Loucy (cell line): ENCODE measurements at regions not wholly inside any gene's neighbourhood (a gene's known extent, or its start where the extent isn't known, plus 50 kb on each side); places are given as distances from the start of the nearest gene placed in this dataset.

ENCODE experiments used
- H2AFZ ChIP-seq: fragments of 200-600 bp; sonication (generic); 2 replicates; pipeline ENCODE4 v1.6.0; 2016; ENCODE audit warnings: antibody characterized with exemption, mild to moderate bottlenecking, low read length, moderate library complexity
- H3F3A ChIP-seq: fragments of 200-600 bp; 2 replicates; pipeline ENCODE4 v1.6.0; 2016; ENCODE audit warnings: antibody characterized with exemption, low read depth, mild to moderate bottlenecking
- H3K27me3 ChIP-seq: fragments of 200-600 bp; sonication (generic); 2 replicates; pipeline ENCODE4 v1.6.1; 2014; ENCODE audit warnings: low read length, mild to moderate bottlenecking; ENCODE audit not compliant: insufficient read depth, poor library complexity, severe bottlenecking
- H3K36me3 ChIP-seq: fragments of 200-600 bp; sonication (generic); 2 replicates; pipeline ENCODE4 v1.6.1; 2016; ENCODE audit warnings: low read length; ENCODE audit not compliant: insufficient read depth
- H3K4me1 ChIP-seq: fragments of 200-600 bp; sonication (generic); 2 replicates; pipeline ENCODE4 v1.5.1; 2014; ENCODE audit warnings: low read length, mild to moderate bottlenecking; ENCODE audit not compliant: insufficient read depth, poor library complexity, severe bottlenecking
- H3K4me2 ChIP-seq: fragments of 200-600 bp; sonication (generic); 2 replicates; pipeline ENCODE4 v1.6.0; 2014; ENCODE audit warnings: antibody characterized with exemption, low read length, low read depth, mild to moderate bottlenecking; ENCODE audit not compliant: poor library complexity, severe bottlenecking
- H3K4me3 ChIP-seq: fragments of 200-600 bp; sonication (generic); 2 replicates; pipeline ENCODE4 v1.5.1; 2014; ENCODE audit warnings: low read length, mild to moderate bottlenecking, mixed read lengths; ENCODE audit not compliant: poor library complexity, severe bottlenecking
- H3K79me2 ChIP-seq: fragments of 200-600 bp; sonication (generic); 2 replicates; pipeline ENCODE4 v1.6.1; 2014; ENCODE audit warnings: low read length; ENCODE audit not compliant: insufficient read depth
- H3K9ac ChIP-seq: fragments of 200-600 bp; sonication (generic); 2 replicates; pipeline ENCODE4 v1.6.0; 2014; ENCODE audit warnings: mild to moderate bottlenecking, low read depth, low read length, moderate library complexity; ENCODE audit not compliant: poor library complexity, severe bottlenecking
- H3K9me2 ChIP-seq: fragments of 200-600 bp; sonication (generic); replicated peaks from 2 replicates; pipeline ENCODE4 v1.6.1; 2016; ENCODE audit warnings: low read depth, low read length, mixed read lengths
- H3K9me3 ChIP-seq: fragments of 200-600 bp; sonication (generic); 2 replicates; pipeline ENCODE4 v1.6.1; 2014; ENCODE audit warnings: mild to moderate bottlenecking, antibody characterized with exemption, low read length, low read depth; ENCODE audit not compliant: insufficient read depth
- H4K20me1 ChIP-seq: fragments of 200-600 bp; sonication (generic); 2 replicates; pipeline ENCODE4 v1.6.0; 2014; ENCODE audit warnings: antibody characterized with exemption, low read length, mild to moderate bottlenecking; ENCODE audit not compliant: insufficient read depth, poor library complexity, severe bottlenecking
- EZH2phosphoT487 ChIP-seq: fragments of 200-600 bp; IDR thresholded peaks from 2 replicates; pipeline ENCODE4 v1.6.1; 2018; ENCODE audit warnings: antibody characterized with exemption, mild to moderate bottlenecking, moderate library complexity, borderline replicate concordance
- TF ChIP-seq, protein P1 (sequence below): fragments of 200-600 bp; sonication (generic); conservative IDR thresholded peaks from 2 replicates; pipeline ENCODE4 v1.5.1; 2014; ENCODE audit warnings: mild to moderate bottlenecking, antibody characterized with exemption, low read length

DNA sequence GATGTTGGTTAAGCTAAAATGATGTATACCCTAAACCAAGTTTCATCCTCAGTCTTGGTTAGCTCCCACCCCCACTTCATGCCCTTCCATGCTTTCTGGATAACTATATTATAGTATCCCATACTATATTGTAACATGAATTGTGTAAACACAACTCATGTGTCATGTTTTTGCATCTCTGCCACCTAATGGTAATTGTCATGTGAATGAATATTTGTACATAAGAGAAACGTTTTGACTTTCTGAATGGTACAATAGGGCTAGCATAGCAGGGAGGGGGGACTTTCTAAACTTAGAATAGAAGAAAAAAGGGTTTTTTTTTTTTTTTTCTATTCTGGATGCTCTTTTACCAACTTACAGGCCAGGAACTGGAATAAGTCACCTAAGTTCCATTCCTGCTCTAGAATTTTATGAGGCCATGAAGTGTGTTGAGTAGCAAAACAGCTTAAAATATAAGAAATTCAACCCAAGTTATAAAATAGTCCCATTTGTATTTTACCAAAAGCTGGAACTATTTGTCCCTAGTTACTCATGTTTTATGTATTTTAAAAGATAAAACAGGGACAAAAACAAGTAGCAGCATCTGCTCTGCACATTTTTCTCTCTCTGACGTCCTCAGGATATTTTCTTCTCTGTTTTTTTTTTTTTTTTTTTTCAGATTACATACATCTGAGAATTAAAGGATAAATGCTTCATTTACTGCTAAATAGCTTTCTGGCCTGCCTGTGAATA is 77.4 kb downstream of the HLX start:
- no peak overlapping the region for H2AFZ ChIP-seq
- no peak overlapping the region for H3K4me2 ChIP-seq

DNA sequence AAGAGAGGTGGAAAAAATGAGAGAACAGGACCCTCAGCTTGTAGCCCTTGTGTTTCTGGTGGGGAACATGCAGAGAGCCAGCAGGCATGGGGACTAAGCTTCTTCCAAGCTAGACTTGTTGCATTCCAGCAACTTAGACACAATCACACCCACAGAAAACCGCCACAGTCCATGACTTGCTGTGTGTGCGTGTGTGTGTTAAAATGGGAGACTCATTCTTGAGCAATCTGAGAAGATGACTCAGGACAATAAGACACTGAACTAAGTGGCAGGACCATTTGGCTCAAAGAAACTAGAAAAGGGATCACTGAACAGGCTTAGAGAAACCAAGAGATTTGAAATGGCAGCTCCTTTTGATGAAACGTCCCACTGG is 78.0 kb downstream of the HLX start:
- no peak overlapping the region for H3K9ac ChIP-seq
- no peaks in the 10 kb centered on the region for H3K27me3 ChIP-seq
- no peaks in the 10 kb centered on the region for H3K36me3 ChIP-seq
- H4K20me1 ChIP-seq: no peaks in the 10 kb centered on the region
- no peak overlapping the region for H2AFZ ChIP-seq
- no peak for TF ChIP-seq EZH2phosphoT487
- TF ChIP-seq, protein P1, sequence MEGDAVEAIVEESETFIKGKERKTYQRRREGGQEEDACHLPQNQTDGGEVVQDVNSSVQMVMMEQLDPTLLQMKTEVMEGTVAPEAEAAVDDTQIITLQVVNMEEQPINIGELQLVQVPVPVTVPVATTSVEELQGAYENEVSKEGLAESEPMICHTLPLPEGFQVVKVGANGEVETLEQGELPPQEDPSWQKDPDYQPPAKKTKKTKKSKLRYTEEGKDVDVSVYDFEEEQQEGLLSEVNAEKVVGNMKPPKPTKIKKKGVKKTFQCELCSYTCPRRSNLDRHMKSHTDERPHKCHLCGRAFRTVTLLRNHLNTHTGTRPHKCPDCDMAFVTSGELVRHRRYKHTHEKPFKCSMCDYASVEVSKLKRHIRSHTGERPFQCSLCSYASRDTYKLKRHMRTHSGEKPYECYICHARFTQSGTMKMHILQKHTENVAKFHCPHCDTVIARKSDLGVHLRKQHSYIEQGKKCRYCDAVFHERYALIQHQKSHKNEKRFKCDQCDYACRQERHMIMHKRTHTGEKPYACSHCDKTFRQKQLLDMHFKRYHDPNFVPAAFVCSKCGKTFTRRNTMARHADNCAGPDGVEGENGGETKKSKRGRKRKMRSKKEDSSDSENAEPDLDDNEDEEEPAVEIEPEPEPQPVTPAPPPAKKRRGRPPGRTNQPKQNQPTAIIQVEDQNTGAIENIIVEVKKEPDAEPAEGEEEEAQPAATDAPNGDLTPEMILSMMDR: no peak
- no peaks in the 10 kb centered on the region for H3K79me2 ChIP-seq
- no peak overlapping the region for H3K4me3 ChIP-seq
- H3K4me2 ChIP-seq: no peak overlapping the region
- H3K4me1 ChIP-seq: no peaks in the 10 kb centered on the region
- H3F3A ChIP-seq: no peaks in the 10 kb centered on the region
- H3K9me2 ChIP-seq: no peaks in the 10 kb centered on the region
- no peaks in the 10 kb centered on the region for H3K9me3 ChIP-seq

More for the DNA sequence above, 77.4 kb downstream of the HLX start:
- Histone ChIP-seq H4K20me1 (no peaks in the 10 kb centered on the region), H3K4me1 (no peaks in the 10 kb centered on the region), H3K9me2 (no peaks in the 10 kb centered on the region), H3K36me3 (no peaks in the 10 kb centered on the region), H3K9ac (no peak overlapping the region), H3K27me3 (no peaks in the 10 kb centered on the region), H3K9me3 (no peaks in the 10 kb centered on the region), H3F3A (no peaks in the 10 kb centered on the region), H3K4me3 (no peak overlapping the region), H3K79me2 (no peaks in the 10 kb centered on the region)
- TF ChIP-seq, protein P1: no peak
- no peak for TF ChIP-seq EZH2phosphoT487

DNA sequence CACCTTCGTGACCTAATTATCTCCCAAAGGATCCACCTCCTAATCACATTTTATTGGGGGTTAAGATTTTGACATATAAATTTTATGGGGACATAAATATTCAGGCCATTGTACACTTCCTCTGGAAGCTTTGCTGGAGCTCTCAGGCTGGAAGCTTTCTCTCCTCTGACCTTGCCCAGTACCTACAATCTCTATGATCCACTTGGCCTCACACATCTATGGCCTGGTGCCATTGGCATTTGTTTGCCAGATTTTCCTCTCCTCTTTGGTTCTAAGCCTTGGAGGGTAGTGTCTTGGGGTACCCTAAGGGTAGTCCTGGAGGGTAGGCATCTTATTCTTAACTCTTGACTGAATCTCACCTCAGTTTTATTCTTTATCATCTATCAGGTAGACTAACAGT is 79.0 kb downstream of the HLX start:
- H3K4me3 ChIP-seq: no peak overlapping the region
- H3K4me2 ChIP-seq: no peak overlapping the region
- no peak overlapping the region for H2AFZ ChIP-seq
- no peaks in the 10 kb centered on the region for H3K4me1 ChIP-seq
- H3K36me3 ChIP-seq: no peaks in the 10 kb centered on the region
- TF ChIP-seq, protein P1: no peak
- TF ChIP-seq EZH2phosphoT487: no peak
- H3K9ac ChIP-seq: no peak overlapping the region
- H3K9me2 ChIP-seq: no peaks in the 10 kb centered on the region
- H4K20me1 ChIP-seq: no peaks in the 10 kb centered on the region
- H3K79me2 ChIP-seq: no peaks in the 10 kb centered on the region
- H3K27me3 ChIP-seq: no peaks in the 10 kb centered on the region
- no peaks in the 10 kb centered on the region for H3K9me3 ChIP-seq
- no peaks in the 10 kb centered on the region for H3F3A ChIP-seq
